SU-DHL-6 (cell line): ENCODE measurements at regions not wholly inside any gene's neighbourhood (a gene's known extent, or its start where the extent isn't known, plus 50 kb on each side); places are given as distances from the start of the nearest gene placed in this dataset.

Source experiments
- EZH2phosphoT487 ChIP-seq: fragments of 200-600 bp; sonication (generic), shearing (Covaris generic); conservative IDR thresholded peaks from 2 replicates; pipeline ENCODE4 v1.6.1; 2018; ENCODE audit warnings: mild to moderate bottlenecking, antibody characterized with exemption, low read length, moderate library complexity, mixed read lengths
- TF ChIP-seq, protein P1 (sequence below): fragments of 200-600 bp; sonication (generic); IDR thresholded peaks from one replicate; pipeline ENCODE4 v1.5.1; 2017; ENCODE audit warnings: antibody characterized with exemption, mild to moderate bottlenecking, low read length, moderate library complexity; ENCODE audit not compliant: insufficient read depth, poor library complexity, severe bottlenecking

DNA sequence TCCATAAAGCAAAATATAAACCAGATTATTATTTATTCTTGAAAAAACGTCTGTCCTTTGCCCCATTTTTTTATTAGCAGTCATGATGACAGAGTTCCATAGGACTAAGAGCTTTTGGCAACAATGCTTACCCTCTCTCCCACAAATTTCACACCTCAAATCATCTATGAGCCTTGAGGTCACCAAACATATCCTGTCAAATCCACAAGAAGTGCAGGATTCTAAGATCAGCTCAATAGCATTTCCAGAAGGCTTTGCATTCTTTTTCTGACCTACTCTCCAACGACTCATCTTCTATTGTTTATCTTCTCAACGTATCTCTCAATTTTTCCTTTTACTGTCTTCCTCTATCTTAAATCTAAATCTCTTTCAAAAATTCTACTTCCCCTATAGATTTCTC, 619.1 kb upstream of the BCHE start:
- TF ChIP-seq EZH2phosphoT487, result no peak
- TF ChIP-seq, protein P1, sequence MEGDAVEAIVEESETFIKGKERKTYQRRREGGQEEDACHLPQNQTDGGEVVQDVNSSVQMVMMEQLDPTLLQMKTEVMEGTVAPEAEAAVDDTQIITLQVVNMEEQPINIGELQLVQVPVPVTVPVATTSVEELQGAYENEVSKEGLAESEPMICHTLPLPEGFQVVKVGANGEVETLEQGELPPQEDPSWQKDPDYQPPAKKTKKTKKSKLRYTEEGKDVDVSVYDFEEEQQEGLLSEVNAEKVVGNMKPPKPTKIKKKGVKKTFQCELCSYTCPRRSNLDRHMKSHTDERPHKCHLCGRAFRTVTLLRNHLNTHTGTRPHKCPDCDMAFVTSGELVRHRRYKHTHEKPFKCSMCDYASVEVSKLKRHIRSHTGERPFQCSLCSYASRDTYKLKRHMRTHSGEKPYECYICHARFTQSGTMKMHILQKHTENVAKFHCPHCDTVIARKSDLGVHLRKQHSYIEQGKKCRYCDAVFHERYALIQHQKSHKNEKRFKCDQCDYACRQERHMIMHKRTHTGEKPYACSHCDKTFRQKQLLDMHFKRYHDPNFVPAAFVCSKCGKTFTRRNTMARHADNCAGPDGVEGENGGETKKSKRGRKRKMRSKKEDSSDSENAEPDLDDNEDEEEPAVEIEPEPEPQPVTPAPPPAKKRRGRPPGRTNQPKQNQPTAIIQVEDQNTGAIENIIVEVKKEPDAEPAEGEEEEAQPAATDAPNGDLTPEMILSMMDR, result no peak
